NT2/D1 (cell line): ENCODE measurements at regions not wholly inside any gene's neighbourhood (a gene's known extent, or its start where the extent isn't known, plus 50 kb on each side); places are given as distances from the start of the nearest gene placed in this dataset.

ENCODE experiments used
- SUZ12 ChIP-seq: IDR thresholded peaks from 2 replicates; pipeline ENCODE4 v1.6.1; 2011; ENCODE audit not compliant: insufficient read length, insufficient read depth; ENCODE audit errors: extremely low read depth
- YY1 ChIP-seq: IDR thresholded peaks from 2 replicates; pipeline ENCODE4 v1.6.1; 2011; ENCODE audit not compliant: insufficient read length, insufficient read depth
- ZNF274 ChIP-seq: IDR thresholded peaks from 2 replicates; pipeline ENCODE4 v1.6.1; 2011; ENCODE audit warnings: mild to moderate bottlenecking, low read depth, low read length

DNA sequence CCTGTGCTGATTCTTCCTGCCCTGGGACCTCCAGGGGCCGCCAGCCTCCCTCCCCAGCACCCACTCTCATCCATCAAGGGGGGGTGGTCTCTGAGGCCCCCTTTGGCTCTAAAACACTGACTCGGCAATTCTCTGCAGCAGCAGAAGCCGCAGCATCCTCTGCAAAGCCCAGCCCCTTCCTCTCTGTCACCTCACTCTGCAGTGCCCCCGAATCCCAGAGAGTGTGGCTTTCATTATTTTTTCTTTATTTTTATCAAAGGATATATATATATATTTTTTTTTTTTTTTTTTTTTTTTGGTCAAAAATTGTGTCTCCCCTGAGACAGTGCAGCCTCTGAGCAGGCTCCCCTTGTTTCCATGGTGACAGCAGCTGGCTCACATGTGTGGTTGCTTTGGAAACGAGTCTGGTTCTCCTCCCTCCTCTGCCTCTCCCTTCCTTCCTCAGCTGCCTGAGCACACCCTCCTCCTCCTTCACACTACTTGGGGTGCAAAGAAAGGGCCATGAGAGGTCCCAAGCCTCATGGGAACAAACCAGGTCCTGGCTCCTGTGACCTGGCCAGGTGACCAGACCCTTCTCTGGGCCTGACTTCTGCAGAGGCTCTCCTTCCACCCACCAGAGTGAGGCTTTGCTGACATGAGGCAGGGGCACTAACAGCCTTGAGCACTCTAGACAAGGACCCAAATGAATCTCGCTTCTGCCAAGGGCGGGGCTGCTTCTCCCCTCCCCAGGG lies 100.5 kb downstream of the LRRC74A start:
- TF ChIP-seq SUZ12: no peak
- no peak for TF ChIP-seq YY1
- no peak for TF ChIP-seq ZNF274
